Tibial nerve (tissue), 4 donors: ENCODE measurements at regions not wholly inside any gene's neighbourhood (a gene's known extent, or its start where the extent isn't known, plus 50 kb on each side); places are given as distances from the start of the nearest gene placed in this dataset.

ENCODE experiments used
- DNase-seq, 2 donors: peaks; one replicate each; pipeline ENCODE4 v3.0.0-alpha.2; 2019; ENCODE audit warnings: low spot score in 2 of 2
- H3K27ac ChIP-seq, 4 donors: fragments of 200-600 bp; sonication (generic) in 3 of 4; one replicate each; pipeline ENCODE4 v1.5.1; 2017 to 2019; ENCODE audit warnings: mild to moderate bottlenecking in 1 of 4
- H3K27me3 ChIP-seq, 2 donors: fragments of 200-600 bp; sonication (generic) in 1 of 2; one replicate each; pipeline versions ENCODE4 v1.5.1 to v1.6.0; 2017 to 2019
- H3K36me3 ChIP-seq, 3 donors: fragments of 200-600 bp; sonication (generic); one replicate each; pipeline ENCODE4 v1.5.1; 2018 to 2019
- H3K4me1 ChIP-seq, 4 donors: fragments of 200-600 bp; sonication (generic) in 3 of 4; one replicate each; pipeline ENCODE4 v1.5.1; 2017 to 2019
- H3K4me3 ChIP-seq, 4 donors: fragments of 200-600 bp; sonication (generic) in 3 of 4; one replicate each; pipeline ENCODE4 v1.5.1; 2017 to 2019; ENCODE audit warnings: mild to moderate bottlenecking in 1 of 4, moderate library complexity in 1 of 4
- H3K9me3 ChIP-seq, 4 donors: fragments of 200-600 bp; sonication (generic) in 3 of 4; one replicate each; pipeline ENCODE4 v1.5.1; 2017 to 2019
- EP300 ChIP-seq, 2 donors: sonication (generic); formaldehyde crosslinking; IDR thresholded peaks; one replicate each; pipeline ENCODE4 v1.6.1; 2017; ENCODE audit warnings: antibody characterized with exemption in 2 of 2, mild to moderate bottlenecking in 1 of 2
- POLR2A ChIP-seq, 2 donors: fragments of 450-650 bp; IDR thresholded peaks; one replicate each; pipeline ENCODE4 v1.6.1; 2017; ENCODE audit warnings: antibody characterized with exemption in 2 of 2, mild to moderate bottlenecking in 2 of 2, moderate library complexity in 2 of 2
- WGBS, 2 donors: methylation state at CpG; one replicate each; pipeline ENCODE4 v1.1.5; 2018; 5-methylcytosine and 5-hydroxymethylcytosine counted together
- TF ChIP-seq, protein P1 (sequence below), 5 experiments: fragments of 200-600 bp in 3 of 5; fragments of 450-650 bp in 2 of 5; sonication (generic) in 3 of 5; IDR thresholded peaks; one replicate each; pipeline ENCODE4 v1.5.1; 2016 to 2019; ENCODE audit warnings: antibody characterized with exemption in 5 of 5, mild to moderate bottlenecking in 3 of 5, moderate library complexity in 2 of 5

DNA sequence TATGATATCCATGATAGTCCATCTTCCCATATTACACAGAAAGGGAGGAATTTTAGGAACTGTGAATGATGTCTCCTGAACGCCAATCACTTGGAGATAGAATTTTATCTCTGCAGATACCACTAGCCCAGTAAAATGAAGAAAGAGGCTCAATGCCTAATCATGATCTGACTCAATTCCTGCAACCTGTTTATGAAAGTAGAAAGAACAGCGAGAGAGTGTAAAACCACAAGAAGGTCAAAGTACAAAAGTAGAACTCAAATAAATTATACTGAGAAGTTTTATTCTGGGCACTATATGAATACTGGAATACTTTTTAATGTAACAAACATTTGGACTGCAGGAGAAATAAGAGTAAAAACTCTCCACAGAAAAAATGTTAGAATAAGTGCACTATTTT lies 892.1 kb upstream of the DDX18 start:
- Histone ChIP-seq H3K27me3 (no peaks in the 10 kb centered on the region), H3K9me3 (no peaks in the 10 kb centered on the region), H3K36me3 (no peaks in the 10 kb centered on the region), H3K4me3 (no peak overlapping the region), H3K27ac (no peak overlapping the region), H3K4me1 (no peaks in the 10 kb centered on the region)
- TF ChIP-seq EP300 (IDR thresholded peaks at IDR 0.05) (no peak), POLR2A (IDR thresholded peaks at IDR 0.05) (no peak)
- TF ChIP-seq, protein P1, sequence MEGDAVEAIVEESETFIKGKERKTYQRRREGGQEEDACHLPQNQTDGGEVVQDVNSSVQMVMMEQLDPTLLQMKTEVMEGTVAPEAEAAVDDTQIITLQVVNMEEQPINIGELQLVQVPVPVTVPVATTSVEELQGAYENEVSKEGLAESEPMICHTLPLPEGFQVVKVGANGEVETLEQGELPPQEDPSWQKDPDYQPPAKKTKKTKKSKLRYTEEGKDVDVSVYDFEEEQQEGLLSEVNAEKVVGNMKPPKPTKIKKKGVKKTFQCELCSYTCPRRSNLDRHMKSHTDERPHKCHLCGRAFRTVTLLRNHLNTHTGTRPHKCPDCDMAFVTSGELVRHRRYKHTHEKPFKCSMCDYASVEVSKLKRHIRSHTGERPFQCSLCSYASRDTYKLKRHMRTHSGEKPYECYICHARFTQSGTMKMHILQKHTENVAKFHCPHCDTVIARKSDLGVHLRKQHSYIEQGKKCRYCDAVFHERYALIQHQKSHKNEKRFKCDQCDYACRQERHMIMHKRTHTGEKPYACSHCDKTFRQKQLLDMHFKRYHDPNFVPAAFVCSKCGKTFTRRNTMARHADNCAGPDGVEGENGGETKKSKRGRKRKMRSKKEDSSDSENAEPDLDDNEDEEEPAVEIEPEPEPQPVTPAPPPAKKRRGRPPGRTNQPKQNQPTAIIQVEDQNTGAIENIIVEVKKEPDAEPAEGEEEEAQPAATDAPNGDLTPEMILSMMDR (IDR thresholded peaks at IDR 0.05), result no peak
- no peak for DNase-seq
- 76% methylated on average over 2 of the region's 2 CpGs for WGBS, 2 donors

DNA sequence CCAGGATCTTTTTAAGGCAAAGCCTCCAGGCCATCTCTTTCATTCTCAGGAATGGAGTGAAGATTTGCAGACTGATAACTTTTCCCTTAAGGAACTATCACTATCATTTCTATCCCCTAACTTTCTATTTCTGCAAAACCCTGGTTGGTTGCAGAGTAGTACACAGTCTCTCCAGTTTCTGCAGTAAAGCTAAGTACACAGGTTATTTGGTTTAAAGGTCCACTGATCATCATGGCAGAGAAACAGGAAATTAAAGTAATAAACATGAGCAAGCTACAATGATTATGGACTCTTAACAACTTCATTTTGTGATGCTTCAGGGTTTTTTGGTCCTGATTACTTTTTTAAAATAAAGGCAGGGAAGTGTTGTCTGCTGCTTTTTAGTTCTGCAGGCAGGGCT lies 890.0 kb upstream of the DDX18 start:
- Histone ChIP-seq H3K36me3 (no peaks in the 10 kb centered on the region), H3K27ac (no peak overlapping the region), H3K4me3 (no peak overlapping the region), H3K27me3 (no peaks in the 10 kb centered on the region), H3K9me3 (no peaks in the 10 kb centered on the region), H3K4me1 (no peaks in the 10 kb centered on the region)
- no peak for DNase-seq
- TF ChIP-seq, protein P1 (IDR thresholded peaks at IDR 0.05), result no peak
- TF ChIP-seq EP300 (IDR thresholded peaks at IDR 0.05) (no peak), POLR2A (IDR thresholded peaks at IDR 0.05) (no peak)

DNA sequence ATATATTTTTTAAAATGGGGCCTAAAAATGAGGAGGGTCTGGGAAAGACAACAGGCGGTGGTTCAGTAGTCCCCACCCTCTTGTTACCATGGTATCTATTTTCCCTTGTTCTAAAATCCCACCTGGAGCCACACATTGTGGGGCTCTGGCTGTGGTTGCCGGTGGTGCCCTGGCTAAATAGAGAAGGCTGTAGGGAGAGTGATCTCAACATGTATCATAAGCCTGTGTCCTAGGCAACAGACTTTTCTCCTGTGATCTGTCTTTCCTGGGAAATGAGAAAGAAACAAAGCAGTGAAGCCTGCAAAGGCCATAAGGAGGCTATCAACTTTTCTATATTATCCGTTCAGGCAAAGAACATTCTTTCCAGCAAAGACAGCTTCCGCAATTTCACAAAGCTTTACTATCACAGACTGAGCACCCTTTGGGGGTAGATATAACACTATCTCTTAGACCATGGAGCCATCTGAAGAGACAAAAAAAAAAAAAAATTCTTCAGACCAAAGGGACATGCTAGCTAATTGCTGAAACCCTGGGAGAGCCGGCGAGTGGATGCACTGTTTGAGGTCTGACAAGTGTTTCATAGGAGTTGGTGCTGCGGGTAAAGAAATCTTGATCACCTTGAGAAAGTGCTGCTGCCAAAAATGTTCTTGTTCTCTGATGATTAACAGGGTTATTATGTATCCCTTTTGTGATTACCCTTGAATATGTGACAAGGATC lies 879.2 kb upstream of the DDX18 start:
- no peak overlapping the region for H3K4me3 ChIP-seq
- H3K27ac ChIP-seq, result no peak overlapping the region
- TF ChIP-seq POLR2A (IDR thresholded peaks at IDR 0.05) (no peak), EP300 (IDR thresholded peaks at IDR 0.05) (no peak)
- TF ChIP-seq, protein P1 (IDR thresholded peaks at IDR 0.05), result no peak
- DNase-seq, result no peak
- no peaks in the 10 kb centered on the region for H3K9me3 ChIP-seq
- H3K36me3 ChIP-seq, result no peaks in the 10 kb centered on the region
- no peaks in the 10 kb centered on the region for H3K4me1 ChIP-seq
- WGBS, 2 donors, result 62 to 64% methylated on average over 7 of the region's 7 CpGs
- H3K27me3 ChIP-seq, result no peaks in the 10 kb centered on the region

DNA sequence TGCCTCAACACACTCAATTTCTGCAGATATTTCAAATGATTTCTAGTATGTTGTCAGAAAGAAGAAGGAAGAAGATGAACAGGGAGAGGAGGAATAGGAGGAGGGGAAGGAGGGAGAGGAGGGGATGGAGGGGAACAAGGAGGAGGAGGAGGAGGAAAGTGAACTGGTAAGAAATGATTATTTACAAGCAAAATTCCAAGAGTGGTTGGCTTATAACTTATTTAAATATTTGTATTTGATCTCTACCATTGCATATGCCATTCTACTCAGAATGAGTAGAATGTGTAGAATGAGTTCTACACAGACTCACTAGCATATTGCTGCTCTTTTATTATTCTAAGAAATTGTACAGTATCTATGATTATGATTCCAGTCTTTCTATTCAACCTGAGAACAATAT lies 866.2 kb upstream of the DDX18 start:
- Histone ChIP-seq H3K27ac (no peak overlapping the region), H3K4me1 (no peaks in the 10 kb centered on the region), H3K36me3 (no peaks in the 10 kb centered on the region), H3K9me3 (no peaks in the 10 kb centered on the region), H3K4me3 (no peak overlapping the region), H3K27me3 (no peaks in the 10 kb centered on the region)
- DNase-seq, result no peak
- TF ChIP-seq POLR2A (IDR thresholded peaks at IDR 0.05) (no peak), EP300 (IDR thresholded peaks at IDR 0.05) (no peak)
- TF ChIP-seq, protein P1 (IDR thresholded peaks at IDR 0.05), result no peak

DNA sequence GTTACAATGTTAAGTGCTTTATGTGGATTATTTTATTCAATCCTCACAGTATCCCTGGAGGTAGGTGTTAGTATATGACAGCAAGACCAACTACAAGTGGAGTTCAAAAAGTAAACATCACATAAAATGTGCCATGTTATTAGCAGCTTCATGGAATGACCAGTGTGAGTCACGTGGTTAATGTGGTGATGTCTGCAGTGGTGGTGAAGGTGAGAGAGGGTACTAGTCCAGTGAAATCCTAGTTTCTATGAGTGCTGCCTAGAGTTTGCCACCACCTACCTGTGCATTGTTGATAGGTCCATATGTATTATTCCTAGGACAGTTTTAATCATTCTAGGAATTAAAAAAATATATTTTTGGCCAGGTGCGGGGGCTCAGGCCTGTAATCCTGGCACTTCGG lies 865.2 kb upstream of the DDX18 start:
- TF ChIP-seq EP300 (IDR thresholded peaks at IDR 0.05) (no peak), POLR2A (IDR thresholded peaks at IDR 0.05) (no peak)
- TF ChIP-seq, protein P1 (IDR thresholded peaks at IDR 0.05), result no peak
- no peak overlapping the region for H3K4me3 ChIP-seq
- H3K9me3 ChIP-seq, result no peaks in the 10 kb centered on the region
- H3K4me1 ChIP-seq, result no peaks in the 10 kb centered on the region
- H3K27ac ChIP-seq, result no peak overlapping the region
- 97 to 99% methylated on average over 3 of the region's 3 CpGs for WGBS, 2 donors
- DNase-seq, result no peak
- no peaks in the 10 kb centered on the region for H3K27me3 ChIP-seq
- H3K36me3 ChIP-seq, result no peaks in the 10 kb centered on the region
